ENCODE measurements at regions not wholly inside any gene's neighbourhood (a gene's known extent, or its start where the extent isn't known, plus 50 kb on each side); places are given as distances from the start of the nearest gene placed in this dataset.

- DNase-seq (ENCODE audit: low read depth) = no peak
- no peak for TF ChIP-seq CTCF (IDR thresholded peaks at IDR 0.05; ENCODE audit: insufficient read depth, low read depth, low read length, missing control alignments)
- no peak overlapping the region for H3K4me3 ChIP-seq (ENCODE audit: low read length)
These were observed 81.7 kb upstream of the FRMD1 start for GRCh38 chr6:168160506-168161370.

- no peak for DNase-seq (ENCODE audit: low read depth)
- TF ChIP-seq CTCF (IDR thresholded peaks at IDR 0.05; ENCODE audit: insufficient read depth, low read depth, low read length, missing control alignments) = no peak
These were observed 80.5 kb upstream of the FRMD1 start for GRCh38 chr6:168159506-168159905.

GRCh38 chr6:168158980-168159349, 80.0 kb upstream of the FRMD1 start:
- H3K4me3 ChIP-seq (ENCODE audit: low read length) = no peak overlapping the region
- TF ChIP-seq CTCF (IDR thresholded peaks at IDR 0.05; ENCODE audit: insufficient read depth, low read depth, low read length, missing control alignments) = no peak
- no peak for DNase-seq (ENCODE audit: low read depth)

More at GRCh38 chr6:168159506-168159905, 80.5 kb upstream of the FRMD1 start:
- H3K4me3 ChIP-seq (ENCODE audit: low read length) = no peak overlapping the region

GRCh38 chr6:168158213-168158979, 79.4 kb upstream of the FRMD1 start:
- DNase-seq (ENCODE audit: low read depth) = no peak
- TF ChIP-seq CTCF (IDR thresholded peaks at IDR 0.05; ENCODE audit: insufficient read depth, low read depth, low read length, missing control alignments) = no peak
- no peak overlapping the region for H3K4me3 ChIP-seq (ENCODE audit: low read length)

GRCh38 chr6:168157272-168158212, 78.5 kb upstream of the FRMD1 start:
- no peak for TF ChIP-seq CTCF (IDR thresholded peaks at IDR 0.05; ENCODE audit: insufficient read depth, low read depth, low read length, missing control alignments)
- no peak overlapping the region for H3K4me3 ChIP-seq (ENCODE audit: low read length)
- peak; percentile 21 for DNase-seq (ENCODE audit: low read depth)

GRCh38 chr6:168156742-168157265, 77.8 kb upstream of the FRMD1 start:
- no peak for DNase-seq (ENCODE audit: low read depth)
- H3K4me3 ChIP-seq (ENCODE audit: low read length) = no peak overlapping the region
- TF ChIP-seq CTCF (IDR thresholded peaks at IDR 0.05; ENCODE audit: insufficient read depth, low read depth, low read length, missing control alignments) = no peak

All from epithelial cell of esophagus (primary cell).